Natural killer cell (primary cell): ENCODE measurements at regions not wholly inside any gene's neighbourhood (a gene's known extent, or its start where the extent isn't known, plus 50 kb on each side); places are given as distances from the start of the nearest gene placed in this dataset.

Experiments
- ATAC-seq, 3 donors: fragments of 150-1000 bp in 2 of 3; fragments of 200-7000 bp in 1 of 3; cut with Tn5 transposase; 1 replicate in 1 of 3; 2 replicates in 2 of 3; pipeline ENCODE4 v1.10.0; 2021; ENCODE audit warnings: mild to moderate bottlenecking in 2 of 3, moderate library complexity in 2 of 3
- DNase-seq, 2 donors: peaks; one replicate each; pipeline versions ENCODE4 v3.0.0 to v3.0.0-alpha.2; 2013 to 2021; ENCODE audit warnings: mixed read lengths in 1 of 2
- H3K27ac ChIP-seq: one replicate; pipeline ENCODE4 v1.5.1; 2013; ENCODE audit warnings: mild to moderate bottlenecking, low read length
- H3K27me3 ChIP-seq: one replicate; pipeline ENCODE4 v1.6.1; 2013; ENCODE audit warnings: low read length; ENCODE audit not compliant: control insufficient read depth, insufficient read depth
- H3K36me3 ChIP-seq: one replicate; pipeline ENCODE4 v1.6.1; 2013; ENCODE audit warnings: low read length; ENCODE audit not compliant: control insufficient read depth, insufficient read depth
- H3K4me1 ChIP-seq: one replicate; pipeline ENCODE4 v1.6.1; 2013; ENCODE audit warnings: low read length; ENCODE audit not compliant: control insufficient read depth, insufficient read depth
- H3K4me3 ChIP-seq: one replicate; pipeline ENCODE4 v1.5.1; 2013; ENCODE audit warnings: low read length
- H3K9me3 ChIP-seq: one replicate; pipeline ENCODE4 v1.6.1; 2013; ENCODE audit warnings: low read length; ENCODE audit not compliant: control insufficient read depth, insufficient read depth
- H3K27ac Mint-ChIP-seq, 2 donors: one replicate each; pipeline ENCODE4 v1.8.0; 2022; ENCODE audit warnings: mild to moderate bottlenecking in 2 of 2, mixed read lengths in 2 of 2, moderate library complexity in 1 of 2
- H3K27me3 Mint-ChIP-seq, 2 donors: one replicate each; pipeline ENCODE4 v1.8.0; 2022; ENCODE audit warnings: low read depth in 2 of 2, mixed read lengths in 2 of 2
- H3K36me3 Mint-ChIP-seq: one replicate; pipeline ENCODE4 v1.8.0; 2022; ENCODE audit warnings: mixed read lengths
- H3K4me1 Mint-ChIP-seq, 2 donors: one replicate each; pipeline ENCODE4 v1.8.0; 2022; ENCODE audit warnings: mixed read lengths in 2 of 2
- H3K4me3 Mint-ChIP-seq: one replicate; pipeline ENCODE4 v1.8.0; 2022; ENCODE audit warnings: mild to moderate bottlenecking, moderate library complexity, mixed read lengths
- H3K9me3 Mint-ChIP-seq, 2 donors: one replicate each; pipeline ENCODE4 v1.8.0; 2022; ENCODE audit warnings: mixed read lengths in 2 of 2
- CTCF ChIP-seq: fragments of 200-600 bp; IDR thresholded peaks from one replicate; pipeline ENCODE4 v1.8.0; 2022; ENCODE audit warnings: antibody characterized with exemption
- WGBS: methylation state at CpG from one replicate; pipeline ENCODE4 v1.1.7; 2013; ENCODE audit warnings: missing lambda C conversion rate; ENCODE audit not compliant: insufficient coverage; 5-methylcytosine and 5-hydroxymethylcytosine counted together
- intact Hi-C: fragments of 100-400 bp; cut with micrococcal nuclease; formaldehyde crosslinking; loops from one replicate; pipeline ENCODE4 v1.14.2; 2022

- ATAC-seq (no peak), DNase-seq (no peak)
- intact Hi-C loops: no loop called here
- Mint-ChIP-seq H3K27me3 (peaks cover 0 to 8% of the 10 kb centered on the region in 2 donors), H3K4me1 (no peaks in the 10 kb centered on the region), H3K4me3 (no peak overlapping the region), H3K9me3 (no peaks in the 10 kb centered on the region), H3K27ac (no peak overlapping the region), H3K36me3 (no peaks in the 10 kb centered on the region)
- 89% methylated on average over 9 of the region's 9 CpGs for WGBS
- H3K9me3 ChIP-seq: no peaks in the 10 kb centered on the region
- no peaks in the 10 kb centered on the region for H3K4me1 ChIP-seq
- no peaks in the 10 kb centered on the region for H3K27me3 ChIP-seq
- H3K4me3 ChIP-seq: no peak overlapping the region
- H3K36me3 ChIP-seq: no peaks in the 10 kb centered on the region
- no peak overlapping the region for H3K27ac ChIP-seq
- no peak for TF ChIP-seq CTCF
These were observed 383.8 kb upstream of the ZMIZ1 start for GRCh38 chr10:78684947-78685346.

- DNase-seq (no peak), ATAC-seq (no peak)
- no peaks in the 10 kb centered on the region for H3K27me3 ChIP-seq
- Mint-ChIP-seq H3K4me1 (no peaks in the 10 kb centered on the region), H3K27me3 (peaks cover 0 to 8% of the 10 kb centered on the region in 2 donors), H3K36me3 (no peaks in the 10 kb centered on the region), H3K4me3 (no peak overlapping the region), H3K27ac (no peak overlapping the region), H3K9me3 (no peaks in the 10 kb centered on the region)
- no peak overlapping the region for H3K27ac ChIP-seq
- H3K9me3 ChIP-seq: no peaks in the 10 kb centered on the region
- TF ChIP-seq CTCF: no peak
- H3K4me1 ChIP-seq: no peaks in the 10 kb centered on the region
- 78% methylated on average over 4 of the region's 7 CpGs for WGBS
- intact Hi-C loops: no loop called here
- no peaks in the 10 kb centered on the region for H3K36me3 ChIP-seq
- no peak overlapping the region for H3K4me3 ChIP-seq
These were observed 383.2 kb upstream of the ZMIZ1 start for GRCh38 chr10:78685466-78686103.

- Mint-ChIP-seq H3K9me3 (no peaks in the 10 kb centered on the region), H3K36me3 (no peaks in the 10 kb centered on the region), H3K4me1 (no peaks in the 10 kb centered on the region), H3K27me3 (peaks cover 0 to 6% of the 10 kb centered on the region in 2 donors), H3K27ac (no peak overlapping the region), H3K4me3 (no peak overlapping the region)
- Histone ChIP-seq H3K27ac (no peak overlapping the region), H3K36me3 (no peaks in the 10 kb centered on the region), H3K27me3 (no peaks in the 10 kb centered on the region), H3K9me3 (no peaks in the 10 kb centered on the region), H3K4me1 (no peaks in the 10 kb centered on the region), H3K4me3 (no peak overlapping the region)
- intact Hi-C loops: no loop called here
- ATAC-seq: no peak
- 77% methylated on average over 10 of the region's 10 CpGs for WGBS
- TF ChIP-seq CTCF: no peak
- DNase-seq: no peak
These were observed 382.2 kb upstream of the ZMIZ1 start for GRCh38 chr10:78686444-78687060.

- H3K27me3 ChIP-seq: no peaks in the 10 kb centered on the region
- H3K4me1 ChIP-seq: no peaks in the 10 kb centered on the region
- Mint-ChIP-seq H3K27me3 (peaks cover 0 to 7% of the 10 kb centered on the region in 2 donors), H3K36me3 (no peaks in the 10 kb centered on the region), H3K4me1 (no peaks in the 10 kb centered on the region), H3K27ac (no peak overlapping the region), H3K9me3 (no peaks in the 10 kb centered on the region), H3K4me3 (no peak overlapping the region)
- no peaks in the 10 kb centered on the region for H3K36me3 ChIP-seq
- H3K4me3 ChIP-seq: no peak overlapping the region
- no peak for ATAC-seq
- no peaks in the 10 kb centered on the region for H3K9me3 ChIP-seq
- H3K27ac ChIP-seq: no peak overlapping the region
- TF ChIP-seq CTCF: no peak
- intact Hi-C loops: no loop called here
- no peak for DNase-seq
These were observed 381.1 kb upstream of the ZMIZ1 start for GRCh38 chr10:78687626-78688025.
